Testis (tissue), 2 donors: ENCODE measurements at regions not wholly inside any gene's neighbourhood (a gene's known extent, or its start where the extent isn't known, plus 50 kb on each side); places are given as distances from the start of the nearest gene placed in this dataset.

Experiments used
- DNase-seq: peaks from one replicate; pipeline ENCODE4 v3.0.0-alpha.2; 2019
- H3K27ac ChIP-seq, 2 donors: fragments of 200-600 bp; sonication (generic); one replicate each; pipeline ENCODE4 v1.5.1; 2019
- H3K27me3 ChIP-seq: fragments of 200-600 bp; sonication (generic); one replicate; pipeline ENCODE4 v1.5.1; 2019
- H3K36me3 ChIP-seq: fragments of 200-600 bp; sonication (generic); one replicate; pipeline ENCODE4 v1.5.1; 2017; ENCODE audit warnings: low read depth; ENCODE audit errors: missing control alignments
- H3K4me1 ChIP-seq: fragments of 200-600 bp; sonication (generic); one replicate; pipeline ENCODE4 v1.5.1; 2019
- H3K4me3 ChIP-seq, 2 donors: fragments of 200-600 bp; sonication (generic); one replicate each; pipeline ENCODE4 v1.5.1; 2017 to 2019
- H3K9me3 ChIP-seq: fragments of 200-600 bp; sonication (generic); one replicate; pipeline ENCODE4 v1.5.1; 2017
- POLR2A ChIP-seq: fragments of 450-650 bp; IDR thresholded peaks from one replicate; pipeline ENCODE4 v1.6.1; 2017; ENCODE audit warnings: antibody characterized with exemption, mild to moderate bottlenecking, moderate library complexity
- WGBS, 2 donors: methylation state at CpG; one replicate each; pipeline ENCODE4 v1.1.5; 2018; 5-methylcytosine and 5-hydroxymethylcytosine counted together
- intact Hi-C: fragments of 100-400 bp; cut with DNase I; formaldehyde crosslinking; loops from one replicate; pipeline ENCODE4 v1.15.1; 2023; ENCODE audit warnings: low total_unique reads
- TF ChIP-seq, protein P1 (sequence below), 3 experiments: fragments of 450-650 bp in 2 of 3; fragments of 200-600 bp in 1 of 3; sonication (generic) in 1 of 3; IDR thresholded peaks; one replicate each; pipeline ENCODE4 v1.5.1; 2016 to 2019; ENCODE audit warnings: antibody characterized with exemption in 3 of 3, mild to moderate bottlenecking in 2 of 3, moderate library complexity in 1 of 3

DNA sequence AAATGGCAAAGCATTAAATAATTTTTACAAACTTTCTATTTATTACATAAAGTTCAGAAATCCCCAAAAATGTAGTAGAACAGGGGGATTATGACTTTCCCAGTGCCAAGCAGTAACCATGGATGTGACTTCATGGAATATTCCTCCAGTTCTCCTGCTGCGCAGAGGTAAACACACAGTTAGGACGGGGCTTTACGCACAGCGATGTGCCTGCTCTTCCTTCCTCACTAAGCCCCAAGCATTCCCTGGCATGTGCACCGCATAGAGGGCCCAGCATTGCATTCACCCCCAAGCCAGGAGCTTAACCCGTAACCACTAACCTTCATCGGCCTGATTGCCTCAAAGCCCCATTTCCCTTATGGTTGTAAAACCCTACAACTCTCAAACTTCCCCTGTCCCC is 471.7 kb downstream of the SOX11 start:
- no peaks in the 10 kb centered on the region for H3K4me1 ChIP-seq
- DNase-seq = no peak
- H3K36me3 ChIP-seq = no peaks in the 10 kb centered on the region
- intact Hi-C loops = no loop called here
- no peak overlapping the region for H3K27ac ChIP-seq
- H3K4me3 ChIP-seq = no peak overlapping the region
- H3K9me3 ChIP-seq = no peaks in the 10 kb centered on the region
- TF ChIP-seq, protein P1, sequence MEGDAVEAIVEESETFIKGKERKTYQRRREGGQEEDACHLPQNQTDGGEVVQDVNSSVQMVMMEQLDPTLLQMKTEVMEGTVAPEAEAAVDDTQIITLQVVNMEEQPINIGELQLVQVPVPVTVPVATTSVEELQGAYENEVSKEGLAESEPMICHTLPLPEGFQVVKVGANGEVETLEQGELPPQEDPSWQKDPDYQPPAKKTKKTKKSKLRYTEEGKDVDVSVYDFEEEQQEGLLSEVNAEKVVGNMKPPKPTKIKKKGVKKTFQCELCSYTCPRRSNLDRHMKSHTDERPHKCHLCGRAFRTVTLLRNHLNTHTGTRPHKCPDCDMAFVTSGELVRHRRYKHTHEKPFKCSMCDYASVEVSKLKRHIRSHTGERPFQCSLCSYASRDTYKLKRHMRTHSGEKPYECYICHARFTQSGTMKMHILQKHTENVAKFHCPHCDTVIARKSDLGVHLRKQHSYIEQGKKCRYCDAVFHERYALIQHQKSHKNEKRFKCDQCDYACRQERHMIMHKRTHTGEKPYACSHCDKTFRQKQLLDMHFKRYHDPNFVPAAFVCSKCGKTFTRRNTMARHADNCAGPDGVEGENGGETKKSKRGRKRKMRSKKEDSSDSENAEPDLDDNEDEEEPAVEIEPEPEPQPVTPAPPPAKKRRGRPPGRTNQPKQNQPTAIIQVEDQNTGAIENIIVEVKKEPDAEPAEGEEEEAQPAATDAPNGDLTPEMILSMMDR (IDR thresholded peaks at IDR 0.05) = no peak
- no peak for TF ChIP-seq POLR2A
- no peaks in the 10 kb centered on the region for H3K27me3 ChIP-seq
- 85 to 95% methylated on average over 7 of the region's 7 CpGs for WGBS, 2 donors

DNA sequence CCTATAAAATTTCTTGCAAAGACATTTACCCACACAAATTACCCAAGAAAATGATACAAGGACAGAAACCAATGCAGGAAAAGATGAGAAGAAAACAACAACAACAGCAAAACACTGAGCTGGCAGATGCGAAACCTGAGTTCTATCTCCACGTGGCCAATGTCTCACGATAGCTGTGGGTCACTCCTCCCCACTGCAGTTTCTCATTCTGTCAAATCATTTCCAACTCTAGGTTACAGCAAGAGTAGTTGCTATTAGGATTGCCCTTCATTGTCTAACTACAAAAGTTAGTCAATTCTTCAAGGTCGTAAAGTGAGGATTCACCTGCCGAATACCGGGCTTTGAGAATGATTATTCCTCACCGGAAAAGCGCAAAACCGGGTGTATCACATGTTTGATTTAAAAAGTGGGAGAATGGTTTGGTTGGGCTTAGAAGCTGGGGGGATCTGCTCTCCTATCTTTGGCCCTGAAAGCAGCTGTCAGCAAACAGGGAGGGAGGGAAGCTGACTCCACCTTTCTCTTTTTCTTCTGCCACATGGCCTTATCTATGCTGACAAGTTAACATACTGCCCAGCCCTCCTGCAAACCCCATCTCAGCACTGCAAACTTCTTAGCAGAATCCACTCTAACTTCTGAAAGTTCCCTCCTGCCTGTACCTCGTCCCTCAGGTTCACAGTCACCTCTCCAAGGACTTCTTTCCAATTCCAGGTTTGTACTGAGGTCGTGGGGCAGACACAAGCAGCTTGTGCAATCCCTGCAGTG is 473.0 kb downstream of the SOX11 start:
- 28 to 32% methylated on average over 11 of the region's 11 CpGs for WGBS, 2 donors
- no peak overlapping the region for H3K4me3 ChIP-seq
- DNase-seq = no peak

DNA sequence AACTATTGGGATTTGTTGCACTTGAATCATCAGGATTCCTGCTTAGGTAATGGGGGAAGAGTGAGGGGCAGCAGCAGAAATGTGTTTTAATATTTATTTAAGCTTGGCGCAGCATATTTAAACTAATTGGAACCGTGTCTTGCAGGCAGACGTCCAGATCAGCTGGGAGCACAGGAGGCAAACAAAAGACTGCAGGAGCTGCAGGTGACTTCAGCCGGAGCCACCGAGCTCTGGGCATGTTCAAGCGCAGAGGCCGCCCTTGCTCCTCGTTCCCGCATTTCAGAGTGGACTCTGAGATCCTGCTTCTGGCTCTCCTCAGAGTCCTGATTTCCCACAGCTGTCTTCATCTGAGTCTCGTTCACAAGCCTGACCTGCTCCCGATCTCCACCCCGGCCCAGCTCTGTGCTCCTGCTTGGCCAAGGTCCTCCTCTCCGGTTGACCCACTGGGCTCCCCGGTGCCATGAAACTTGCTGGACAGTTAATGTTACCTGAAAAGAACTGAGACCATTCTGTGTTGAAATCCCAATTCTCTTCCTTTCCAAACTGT is 475.5 kb downstream of the SOX11 start:
- DNase-seq = no peak
- H3K36me3 ChIP-seq = no peaks in the 10 kb centered on the region
- H3K27me3 ChIP-seq = no peaks in the 10 kb centered on the region
- TF ChIP-seq, protein P1 (IDR thresholded peaks at IDR 0.05) = no peak
- TF ChIP-seq POLR2A = no peak
- intact Hi-C loops = no loop called here
- H3K4me3 ChIP-seq = no peak overlapping the region
- 67 to 78% methylated on average over 14 of the region's 14 CpGs for WGBS, 2 donors
- H3K27ac ChIP-seq = no peak overlapping the region
- H3K9me3 ChIP-seq = no peaks in the 10 kb centered on the region
- H3K4me1 ChIP-seq = no peaks in the 10 kb centered on the region

More for the DNA sequence above, 473.0 kb downstream of the SOX11 start:
- H3K27ac ChIP-seq = no peak overlapping the region
- no peaks in the 10 kb centered on the region for H3K36me3 ChIP-seq
- intact Hi-C loops = no loop called here
- H3K4me1 ChIP-seq = no peaks in the 10 kb centered on the region
- no peaks in the 10 kb centered on the region for H3K9me3 ChIP-seq
- no peaks in the 10 kb centered on the region for H3K27me3 ChIP-seq
- no peak for TF ChIP-seq POLR2A
- TF ChIP-seq, protein P1 (IDR thresholded peaks at IDR 0.05) = no peak

DNA sequence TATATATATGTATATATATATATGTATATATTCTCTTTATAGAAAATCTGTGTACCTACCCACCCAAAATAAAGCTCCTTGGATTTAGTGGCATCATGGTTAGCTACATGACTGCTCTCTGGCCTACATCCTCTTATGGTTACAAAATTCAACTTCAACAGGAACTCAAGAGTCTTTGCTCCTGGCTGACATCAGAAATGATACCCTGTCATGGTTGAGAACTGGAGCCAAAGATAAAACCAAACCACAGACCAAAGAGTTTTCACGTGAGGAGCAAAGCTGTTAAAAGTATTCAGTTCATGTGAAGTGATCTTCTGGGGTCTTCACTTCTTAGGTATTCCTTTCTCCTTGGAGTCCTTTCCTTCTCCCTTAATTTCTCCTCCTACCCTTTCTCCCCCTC is 476.3 kb downstream of the SOX11 start:
- H3K9me3 ChIP-seq = no peaks in the 10 kb centered on the region
- TF ChIP-seq POLR2A = no peak
- TF ChIP-seq, protein P1 (IDR thresholded peaks at IDR 0.05) = no peak
- no peak overlapping the region for H3K4me3 ChIP-seq
- no peak for DNase-seq
- WGBS, 2 donors = 70 to 79% methylated on average over 1 of the region's 1 CpG
- H3K4me1 ChIP-seq = no peaks in the 10 kb centered on the region
- no peak overlapping the region for H3K27ac ChIP-seq
- H3K36me3 ChIP-seq = no peaks in the 10 kb centered on the region
- H3K27me3 ChIP-seq = no peaks in the 10 kb centered on the region
- intact Hi-C loops = no loop called here

DNA sequence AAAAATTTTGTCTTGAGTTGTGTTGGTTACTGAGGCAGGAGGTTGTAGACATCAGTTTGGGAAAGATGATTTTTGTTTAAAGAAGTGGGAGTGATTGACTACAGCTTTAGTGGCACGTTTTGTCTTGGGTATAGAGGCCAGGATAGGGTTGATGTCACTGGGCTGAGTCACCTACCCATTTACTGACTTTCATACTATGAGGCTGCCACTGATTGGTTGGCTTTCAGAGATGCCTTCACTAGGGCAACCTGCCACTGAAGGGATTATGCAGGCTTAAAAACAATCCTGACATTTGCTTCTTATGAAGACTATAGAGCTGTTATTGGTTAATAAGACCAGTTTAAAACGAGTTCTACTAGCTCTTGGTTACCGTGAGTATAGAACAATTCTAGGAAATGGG is 479.1 kb downstream of the SOX11 start:
- no peaks in the 10 kb centered on the region for H3K9me3 ChIP-seq
- H3K4me1 ChIP-seq = no peaks in the 10 kb centered on the region
- no peak overlapping the region for H3K27ac ChIP-seq
- intact Hi-C loops = no loop called here
- no peaks in the 10 kb centered on the region for H3K27me3 ChIP-seq
- WGBS, 2 donors = 76 to 77% methylated on average over 3 of the region's 3 CpGs
- TF ChIP-seq, protein P1 (IDR thresholded peaks at IDR 0.05) = no peak
- no peak for TF ChIP-seq POLR2A
- no peaks in the 10 kb centered on the region for H3K36me3 ChIP-seq
- no peak overlapping the region for H3K4me3 ChIP-seq
- DNase-seq = no peak
